Neural progenitor cell (in vitro differentiated cells): ENCODE measurements at regions not wholly inside any gene's neighbourhood (a gene's known extent, or its start where the extent isn't known, plus 50 kb on each side); places are given as distances from the start of the nearest gene placed in this dataset.

ENCODE experiments used
- DNase-seq: peaks from one replicate; pipeline ENCODE4 v3.0.0-alpha.2; 2016; ENCODE audit warnings: low spot score
- H2AFZ ChIP-seq: fragments of 200-600 bp; sonication (generic); replicated peaks from 2 replicates; pipeline ENCODE4 v1.6.1; 2016; ENCODE audit warnings: antibody characterized with exemption
- H3F3A ChIP-seq: fragments of 200-600 bp; sonication (generic); 2 replicates; pipeline ENCODE4 v1.6.1; 2016; ENCODE audit warnings: antibody characterized with exemption, low read depth
- H3K27ac ChIP-seq: fragments of 200-600 bp; sonication (generic); 2 replicates; pipeline ENCODE4 v1.5.1; 2016; ENCODE audit warnings: mild to moderate bottlenecking
- H3K27me3 ChIP-seq: fragments of 200-600 bp; sonication (generic); 2 replicates; pipeline ENCODE4 v1.6.1; 2016; ENCODE audit warnings: mild to moderate bottlenecking, moderate library complexity
- H3K36me3 ChIP-seq: fragments of 200-600 bp; sonication (generic); 2 replicates; pipeline ENCODE4 v1.5.1; 2016
- H3K4me1 ChIP-seq: fragments of 200-600 bp; sonication (generic); 2 replicates; pipeline ENCODE4 v1.6.1; 2016; ENCODE audit warnings: mixed run types
- H3K4me2 ChIP-seq: fragments of 200-600 bp; sonication (generic); 2 replicates; pipeline ENCODE4 v1.6.1; 2016
- H3K4me3 ChIP-seq: fragments of 200-600 bp; sonication (generic); 2 replicates; pipeline ENCODE4 v1.5.1; 2016
- H3K79me2 ChIP-seq: fragments of 200-600 bp; sonication (generic); 2 replicates; pipeline ENCODE4 v1.6.1; 2016; ENCODE audit warnings: low read depth
- H3K9ac ChIP-seq: fragments of 200-600 bp; sonication (generic); 2 replicates; pipeline ENCODE4 v1.6.1; 2016
- H3K9me3 ChIP-seq: fragments of 200-600 bp; sonication (generic); 2 replicates; pipeline ENCODE4 v1.5.1; 2016; ENCODE audit warnings: low read depth
- H4K20me1 ChIP-seq: fragments of 200-600 bp; sonication (generic); 2 replicates; pipeline ENCODE4 v1.6.1; 2016; ENCODE audit warnings: low read depth
- H3K27ac Mint-ChIP-seq: 3 replicates; pipeline ENCODE4 v1.8.0; 2021; ENCODE audit warnings: mixed read lengths
- H3K27me3 Mint-ChIP-seq: 2 replicates; pipeline ENCODE4 v1.8.0; 2022; ENCODE audit warnings: low read depth, mild to moderate bottlenecking, inconsistent platforms, moderate library complexity, mixed read lengths; ENCODE audit not compliant: insufficient read depth
- H3K36me3 Mint-ChIP-seq: 3 replicates; pipeline ENCODE4 v1.8.0; 2021; ENCODE audit warnings: mixed read lengths
- H3K4me1 Mint-ChIP-seq: 3 replicates; pipeline ENCODE4 v1.8.0; 2021; ENCODE audit warnings: mixed read lengths
- H3K4me3 Mint-ChIP-seq: 3 replicates; pipeline ENCODE4 v1.8.0; 2021; ENCODE audit warnings: mild to moderate bottlenecking, moderate library complexity, mixed read lengths
- H3K9me3 Mint-ChIP-seq: 3 replicates; pipeline ENCODE4 v1.8.0; 2020; ENCODE audit warnings: mixed read lengths
- CTCF ChIP-seq: fragments of 200-600 bp; sonication (generic); IDR thresholded peaks from 2 replicates; pipeline ENCODE4 v1.5.1; 2017; ENCODE audit warnings: antibody characterized with exemption, mild to moderate bottlenecking
- EZH2 ChIP-seq: fragments of 200-600 bp; sonication (generic); IDR thresholded peaks from 2 replicates; pipeline ENCODE4 v1.6.1; 2017; ENCODE audit warnings: antibody characterized with exemption, mild to moderate bottlenecking, moderate library complexity
- EZH2phosphoT487 ChIP-seq: fragments of 200-600 bp; sonication (generic); IDR thresholded peaks from 2 replicates; pipeline ENCODE4 v1.6.1; 2017; ENCODE audit warnings: antibody characterized with exemption

GRCh38 chr3:21901484-21901883 is 150.5 kb upstream of the ZNF385D start:
- H3K9ac ChIP-seq: no peak overlapping the region
- H2AFZ ChIP-seq: no peak overlapping the region
- TF ChIP-seq CTCF (no peak), EZH2 (no peak), EZH2phosphoT487 (no peak)
- DNase-seq: no peak
- no peak overlapping the region for H3K27ac ChIP-seq
- Mint-ChIP-seq H3K4me3 (no peak overlapping the region), H3K4me1 (no peaks in the 10 kb centered on the region), H3K36me3 (no peaks in the 10 kb centered on the region), H3K27me3 (no peaks in the 10 kb centered on the region), H3K9me3 (no peaks in the 10 kb centered on the region), H3K27ac (no peak overlapping the region)
- H3K79me2 ChIP-seq: no peaks in the 10 kb centered on the region
- H3K4me3 ChIP-seq: no peak overlapping the region
- H3K4me2 ChIP-seq: no peak overlapping the region
- no peaks in the 10 kb centered on the region for H3K4me1 ChIP-seq
- H3K27me3 ChIP-seq: no peaks in the 10 kb centered on the region
- no peaks in the 10 kb centered on the region for H3K9me3 ChIP-seq
- no peaks in the 10 kb centered on the region for H3F3A ChIP-seq
- H3K36me3 ChIP-seq: no peaks in the 10 kb centered on the region
- no peaks in the 10 kb centered on the region for H4K20me1 ChIP-seq

- no peaks in the 10 kb centered on the region for H3K36me3 Mint-ChIP-seq
These were observed 151.9 kb upstream of the ZNF385D start for GRCh38 chr3:21902956-21903355.

GRCh38 chr3:21909096-21909495 is 158.1 kb upstream of the ZNF385D start:
- H3K27me3 Mint-ChIP-seq: no peaks in the 10 kb centered on the region
- Histone ChIP-seq H3K27me3 (no peaks in the 10 kb centered on the region), H3K9ac (no peak overlapping the region), H3K4me1 (peaks cover 8% of the 10 kb centered on the region), H3F3A (no peaks in the 10 kb centered on the region), H4K20me1 (no peaks in the 10 kb centered on the region), H2AFZ (no peak overlapping the region), H3K9me3 (no peaks in the 10 kb centered on the region), H3K36me3 (no peaks in the 10 kb centered on the region), H3K4me2 (no peak overlapping the region), H3K79me2 (no peaks in the 10 kb centered on the region), H3K4me3 (no peak overlapping the region), H3K27ac (no peak overlapping the region)
- DNase-seq: no peak
- H3K4me3 Mint-ChIP-seq: no peak overlapping the region
- peaks cover 6% of the 10 kb centered on the region for H3K4me1 Mint-ChIP-seq
- TF ChIP-seq CTCF (no peak), EZH2 (no peak), EZH2phosphoT487 (no peak)
- H3K9me3 Mint-ChIP-seq: no peaks in the 10 kb centered on the region
- no peak overlapping the region for H3K27ac Mint-ChIP-seq
- H3K36me3 Mint-ChIP-seq: no peaks in the 10 kb centered on the region

More at GRCh38 chr3:21902956-21903355, 151.9 kb upstream of the ZNF385D start:
- Histone ChIP-seq H3K36me3 (no peaks in the 10 kb centered on the region), H3K27ac (no peak overlapping the region), H2AFZ (no peak overlapping the region), H3F3A (no peaks in the 10 kb centered on the region), H4K20me1 (no peaks in the 10 kb centered on the region), H3K4me1 (no peaks in the 10 kb centered on the region), H3K9me3 (no peaks in the 10 kb centered on the region), H3K4me3 (no peak overlapping the region), H3K4me2 (no peak overlapping the region), H3K9ac (no peak overlapping the region), H3K27me3 (no peaks in the 10 kb centered on the region), H3K79me2 (no peaks in the 10 kb centered on the region)
- no peaks in the 10 kb centered on the region for H3K27me3 Mint-ChIP-seq
- no peaks in the 10 kb centered on the region for H3K9me3 Mint-ChIP-seq
- H3K4me1 Mint-ChIP-seq: no peaks in the 10 kb centered on the region
- no peak overlapping the region for H3K4me3 Mint-ChIP-seq
- TF ChIP-seq EZH2phosphoT487: no peak
- no peak for TF ChIP-seq EZH2
- no peak for TF ChIP-seq CTCF
- no peak for DNase-seq
- no peak overlapping the region for H3K27ac Mint-ChIP-seq

- H3K4me3 ChIP-seq: no peak overlapping the region
- H4K20me1 ChIP-seq: no peaks in the 10 kb centered on the region
- TF ChIP-seq EZH2phosphoT487: no peak
- TF ChIP-seq CTCF: no peak
- no peak for TF ChIP-seq EZH2
- no peak for DNase-seq
- H3K27me3 ChIP-seq: no peaks in the 10 kb centered on the region
- H3K27ac Mint-ChIP-seq: no peak overlapping the region
- H3K36me3 Mint-ChIP-seq: no peaks in the 10 kb centered on the region
- H3F3A ChIP-seq: no peaks in the 10 kb centered on the region
- no peaks in the 10 kb centered on the region for H3K9me3 Mint-ChIP-seq
- H3K36me3 ChIP-seq: no peaks in the 10 kb centered on the region
- no peak overlapping the region for H3K27ac ChIP-seq
- H3K9me3 ChIP-seq: no peaks in the 10 kb centered on the region
- H3K27me3 Mint-ChIP-seq: no peaks in the 10 kb centered on the region
- H3K9ac ChIP-seq: no peak overlapping the region
- H3K4me1 Mint-ChIP-seq: peaks cover 9% of the 10 kb centered on the region
- no peak overlapping the region for H3K4me2 ChIP-seq
- H3K4me3 Mint-ChIP-seq: no peak overlapping the region
- H2AFZ ChIP-seq: no peak overlapping the region
- no peaks in the 10 kb centered on the region for H3K79me2 ChIP-seq
- peaks cover 17% of the 10 kb centered on the region for H3K4me1 ChIP-seq
These were observed 161.7 kb upstream of the ZNF385D start for GRCh38 chr3:21912711-21913110.
